Left ventricle myocardium inferior (tissue), 1 donor: ENCODE measurements at regions not wholly inside any gene's neighbourhood (a gene's known extent, or its start where the extent isn't known, plus 50 kb on each side); places are given as distances from the start of the nearest gene placed in this dataset.

Source experiments
- DNase-seq: peaks from one replicate; pipeline ENCODE4 v3.0.0-alpha.2; 2020
- H3K27ac ChIP-seq: fragments of 200-600 bp; replicated peaks from 2 replicates; pipeline ENCODE4 v1.8.0; 2021
- H3K27me3 ChIP-seq: fragments of 200-600 bp; 2 replicates; pipeline ENCODE4 v1.8.0; 2021; ENCODE audit warnings: low read depth
- H3K36me3 ChIP-seq: fragments of 200-600 bp; 2 replicates; pipeline ENCODE4 v1.8.0; 2021
- H3K4me1 ChIP-seq: fragments of 200-600 bp; 2 replicates; pipeline ENCODE4 v1.8.0; 2021
- H3K4me3 ChIP-seq: fragments of 200-600 bp; 2 replicates; pipeline ENCODE4 v1.8.0; 2021; ENCODE audit warnings: mild to moderate bottlenecking, moderate library complexity
- H3K9me3 ChIP-seq: fragments of 200-600 bp; replicated peaks from 2 replicates; pipeline ENCODE4 v1.8.0; 2021
- CTCF ChIP-seq: fragments of 200-600 bp; IDR thresholded peaks from 2 replicates; pipeline ENCODE4 v1.8.0; 2021; ENCODE audit warnings: antibody characterized with exemption, mild to moderate bottlenecking, borderline replicate concordance
- intact Hi-C: fragments of 100-400 bp; cut with micrococcal nuclease; formaldehyde crosslinking; loops from one replicate; pipeline ENCODE4 v1.11.0; 2022
- donor health status: DM: no; HTN: yes; CAD: no; lungs with severe emphysema.

GRCh38 chr2:194319222-194319992 lies 1337.6 kb upstream of the SLC39A10 start:
- no peak for TF ChIP-seq CTCF
- Histone ChIP-seq H3K27me3 (no peaks in the 10 kb centered on the region), H3K4me3 (no peak overlapping the region), H3K27ac (no peak overlapping the region), H3K9me3 (no peaks in the 10 kb centered on the region), H3K4me1 (no peaks in the 10 kb centered on the region), H3K36me3 (no peaks in the 10 kb centered on the region)
- intact Hi-C loops, result no loop called here
- DNase-seq, result no peak

- H3K27me3 ChIP-seq, result no peaks in the 10 kb centered on the region
- intact Hi-C loops, result no loop called here
- no peaks in the 10 kb centered on the region for H3K36me3 ChIP-seq
- no peak for DNase-seq
- H3K27ac ChIP-seq, result no peak overlapping the region
- H3K4me1 ChIP-seq, result no peaks in the 10 kb centered on the region
- H3K4me3 ChIP-seq, result no peak overlapping the region
- H3K9me3 ChIP-seq, result no peaks in the 10 kb centered on the region
- no peak for TF ChIP-seq CTCF
Measured at GRCh38 chr2:194314042-194314441, 1343.0 kb upstream of the SLC39A10 start.

GRCh38 chr2:194304191-194304590 lies 1352.8 kb upstream of the SLC39A10 start:
- no peaks in the 10 kb centered on the region for H3K36me3 ChIP-seq
- H3K27ac ChIP-seq, result no peak overlapping the region
- peaks cover 5% of the 10 kb centered on the region for H3K9me3 ChIP-seq
- intact Hi-C loops, result no loop called here
- H3K27me3 ChIP-seq, result no peaks in the 10 kb centered on the region
- H3K4me3 ChIP-seq, result no peak overlapping the region
- no peak for DNase-seq
- no peaks in the 10 kb centered on the region for H3K4me1 ChIP-seq
- TF ChIP-seq CTCF, result no peak

- DNase-seq, result no peak
- H3K27ac ChIP-seq, result no peak overlapping the region
- TF ChIP-seq CTCF, result no peak
Measured at GRCh38 chr2:194301946-194302345, 1355.1 kb upstream of the SLC39A10 start.

GRCh38 chr2:194294156-194294555 lies 1362.9 kb upstream of the SLC39A10 start:
- H3K36me3 ChIP-seq, result no peaks in the 10 kb centered on the region
- DNase-seq, result no peak
- no peaks in the 10 kb centered on the region for H3K4me1 ChIP-seq
- no peak overlapping the region for H3K4me3 ChIP-seq
- no peak overlapping the region for H3K27ac ChIP-seq
- H3K27me3 ChIP-seq, result no peaks in the 10 kb centered on the region
- H3K9me3 ChIP-seq, result peaks cover 7% of the 10 kb centered on the region
- intact Hi-C loops, result no loop called here
- no peak for TF ChIP-seq CTCF

More at GRCh38 chr2:194301946-194302345, 1355.1 kb upstream of the SLC39A10 start:
- Histone ChIP-seq H3K4me3 (no peak overlapping the region), H3K4me1 (no peaks in the 10 kb centered on the region), H3K27me3 (no peaks in the 10 kb centered on the region), H3K36me3 (no peaks in the 10 kb centered on the region), H3K9me3 (peaks cover 12% of the 10 kb centered on the region)
- intact Hi-C loops, result no loop called here
